ENCODE measurements at regions not wholly inside any gene's neighbourhood (a gene's known extent, or its start where the extent isn't known, plus 50 kb on each side); places are given as distances from the start of the nearest gene placed in this dataset.

DNA sequence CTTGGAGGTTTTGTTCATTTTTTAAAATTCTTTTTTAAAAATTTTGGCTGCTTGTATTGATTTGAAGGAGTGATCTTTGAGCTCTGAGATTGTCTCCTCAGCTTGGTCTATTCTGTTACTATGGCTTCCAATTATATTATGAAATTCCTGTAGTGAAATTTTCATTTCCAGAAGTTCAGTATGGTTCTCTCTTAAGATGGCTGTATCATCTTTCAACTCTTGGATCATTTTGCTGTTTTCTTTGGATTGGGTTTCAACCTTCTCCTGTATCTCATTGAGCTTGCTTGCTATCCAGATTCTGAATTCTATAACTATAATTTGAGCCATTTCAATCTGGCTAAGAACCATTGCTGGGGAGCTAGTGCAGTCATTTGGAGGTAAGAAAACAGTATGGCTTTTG lies 270.8 kb upstream of the NT5C1B start:
- TF ChIP-seq, protein P1, sequence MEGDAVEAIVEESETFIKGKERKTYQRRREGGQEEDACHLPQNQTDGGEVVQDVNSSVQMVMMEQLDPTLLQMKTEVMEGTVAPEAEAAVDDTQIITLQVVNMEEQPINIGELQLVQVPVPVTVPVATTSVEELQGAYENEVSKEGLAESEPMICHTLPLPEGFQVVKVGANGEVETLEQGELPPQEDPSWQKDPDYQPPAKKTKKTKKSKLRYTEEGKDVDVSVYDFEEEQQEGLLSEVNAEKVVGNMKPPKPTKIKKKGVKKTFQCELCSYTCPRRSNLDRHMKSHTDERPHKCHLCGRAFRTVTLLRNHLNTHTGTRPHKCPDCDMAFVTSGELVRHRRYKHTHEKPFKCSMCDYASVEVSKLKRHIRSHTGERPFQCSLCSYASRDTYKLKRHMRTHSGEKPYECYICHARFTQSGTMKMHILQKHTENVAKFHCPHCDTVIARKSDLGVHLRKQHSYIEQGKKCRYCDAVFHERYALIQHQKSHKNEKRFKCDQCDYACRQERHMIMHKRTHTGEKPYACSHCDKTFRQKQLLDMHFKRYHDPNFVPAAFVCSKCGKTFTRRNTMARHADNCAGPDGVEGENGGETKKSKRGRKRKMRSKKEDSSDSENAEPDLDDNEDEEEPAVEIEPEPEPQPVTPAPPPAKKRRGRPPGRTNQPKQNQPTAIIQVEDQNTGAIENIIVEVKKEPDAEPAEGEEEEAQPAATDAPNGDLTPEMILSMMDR (IDR thresholded peaks at IDR 0.05): no peak
- TF ChIP-seq POLR2A (IDR thresholded peaks at IDR 0.05): no peak
